Esophagus squamous epithelium (tissue), 4 donors: ENCODE measurements at regions not wholly inside any gene's neighbourhood (a gene's known extent, or its start where the extent isn't known, plus 50 kb on each side); places are given as distances from the start of the nearest gene placed in this dataset.

Experiments
- CTCF ChIP-seq, 6 experiments: fragments of 450-650 bp in 4 of 6; fragments of 200-600 bp in 2 of 6; sonication (generic) in 2 of 6; IDR thresholded peaks; one replicate each; pipeline ENCODE4 v1.5.1; 2016 to 2019; ENCODE audit warnings: antibody characterized with exemption in 6 of 6, mild to moderate bottlenecking in 4 of 6, moderate library complexity in 4 of 6
- POLR2A ChIP-seq, 4 donors: fragments of 450-650 bp; IDR thresholded peaks; one replicate each; pipeline ENCODE4 v1.6.1; 2017; ENCODE audit warnings: antibody characterized with exemption in 4 of 4, mild to moderate bottlenecking in 4 of 4, moderate library complexity in 3 of 4

GRCh38 chrX:96563646-96564045 lies 121.0 kb upstream of the DIAPH2 start:
- no peak for TF ChIP-seq CTCF (IDR thresholded peaks at IDR 0.05)
- no peak for TF ChIP-seq POLR2A (IDR thresholded peaks at IDR 0.05)
